Liver (tissue), 8 donors: ENCODE measurements at regions not wholly inside any gene's neighbourhood (a gene's known extent, or its start where the extent isn't known, plus 50 kb on each side); places are given as distances from the start of the nearest gene placed in this dataset.

Experiments
- DNase-seq: peaks from one replicate; pipeline ENCODE4 v3.0.0-alpha.2; 2017; ENCODE audit warnings: low spot score
- H3K27ac ChIP-seq, 2 donors: one replicate each; pipeline ENCODE4 v1.7.0; 2013; ENCODE audit warnings: inconsistent platforms in 2 of 2, low read length in 2 of 2, control low read depth in 1 of 2, low read depth in 1 of 2, mild to moderate bottlenecking in 1 of 2
- H3K27me3 ChIP-seq, 4 donors: one replicate each; pipeline versions ENCODE4 v1.6.1 to v1.7.0; 2013; ENCODE audit warnings: low read length in 3 of 4, inconsistent platforms in 1 of 4, mild to moderate bottlenecking in 1 of 4, moderate library complexity in 1 of 4; ENCODE audit not compliant: control insufficient read depth in 4 of 4, insufficient read depth in 4 of 4
- H3K36me3 ChIP-seq, 4 donors: one replicate each; pipeline versions ENCODE4 v1.6.1 to v1.7.0; 2013; ENCODE audit warnings: low read length in 3 of 4, mild to moderate bottlenecking in 3 of 4, low read depth in 1 of 4, moderate library complexity in 1 of 4; ENCODE audit not compliant: control insufficient read depth in 4 of 4, insufficient read depth in 3 of 4
- H3K4me1 ChIP-seq, 4 donors: one replicate each; pipeline versions ENCODE4 v1.6.1 to v1.7.0; 2013; ENCODE audit warnings: low read length in 3 of 4, mild to moderate bottlenecking in 3 of 4, moderate library complexity in 1 of 4; ENCODE audit not compliant: control insufficient read depth in 4 of 4, insufficient read depth in 4 of 4
- H3K4me3 ChIP-seq, 3 donors: one replicate each; pipeline versions ENCODE4 v1.6.1 to v1.7.0; 2013; ENCODE audit warnings: low read length in 3 of 3, control low read depth in 1 of 3, low read depth in 1 of 3, mild to moderate bottlenecking in 1 of 3
- H3K9ac ChIP-seq, 2 donors: one replicate each; pipeline ENCODE4 v1.7.0; 2013; ENCODE audit warnings: low read length in 2 of 2, mild to moderate bottlenecking in 2 of 2, moderate library complexity in 2 of 2, control low read depth in 1 of 2, low read depth in 1 of 2
- H3K9me3 ChIP-seq, 4 donors: one replicate each; pipeline versions ENCODE4 v1.6.1 to v1.7.0; 2013; ENCODE audit warnings: low read length in 3 of 4; ENCODE audit not compliant: control insufficient read depth in 4 of 4
- EGR1 ChIP-seq, 2 donors: IDR thresholded peaks; 2 replicates each; pipeline ENCODE4 v1.6.1; 2016 to 2018; ENCODE audit warnings: antibody characterized with exemption in 2 of 2, low read depth in 2 of 2
- FOXA2 ChIP-seq: IDR thresholded peaks from 2 replicates; pipeline ENCODE4 v1.6.1; 2016; ENCODE audit warnings: antibody characterized with exemption
- GABPA ChIP-seq, 2 donors: IDR thresholded peaks in 1 of 2; conservative IDR thresholded peaks in 1 of 2; 2 replicates each; pipeline ENCODE4 v1.6.1; 2016; ENCODE audit warnings: antibody characterized with exemption in 2 of 2, mild to moderate bottlenecking in 1 of 2, moderate library complexity in 1 of 2
- HNF4A ChIP-seq, 2 donors: conservative IDR thresholded peaks; 2 replicates each; pipeline ENCODE4 v1.6.1; 2016; ENCODE audit warnings: antibody characterized with exemption in 2 of 2, mild to moderate bottlenecking in 2 of 2
- HNF4G ChIP-seq: IDR thresholded peaks from 2 replicates; pipeline ENCODE4 v1.6.1; 2016; ENCODE audit warnings: antibody characterized with exemption
- JUND ChIP-seq, 2 donors: IDR thresholded peaks; 2 replicates each; pipeline ENCODE4 v1.6.1; 2016; ENCODE audit warnings: antibody characterized with exemption in 2 of 2
- NR2F2 ChIP-seq: IDR thresholded peaks from 2 replicates; pipeline ENCODE4 v1.6.1; 2016; ENCODE audit warnings: antibody characterized with exemption
- RAD21 ChIP-seq, 2 donors: IDR thresholded peaks; 2 replicates each; pipeline ENCODE4 v1.6.1; 2016; ENCODE audit warnings: antibody characterized with exemption in 2 of 2, mild to moderate bottlenecking in 2 of 2
- RXRA ChIP-seq, 2 donors: IDR thresholded peaks; 2 replicates each; pipeline ENCODE4 v1.6.1; 2017 to 2018; ENCODE audit warnings: antibody characterized with exemption in 2 of 2, mild to moderate bottlenecking in 1 of 2
- SP1 ChIP-seq: IDR thresholded peaks from 2 replicates; pipeline ENCODE4 v1.6.1; 2018; ENCODE audit warnings: antibody characterized with exemption, mild to moderate bottlenecking
- TAF1 ChIP-seq: conservative IDR thresholded peaks from 2 replicates; pipeline ENCODE4 v1.6.1; 2016; ENCODE audit warnings: antibody characterized with exemption, mild to moderate bottlenecking
- YY1 ChIP-seq: IDR thresholded peaks from 2 replicates; pipeline ENCODE4 v1.6.1; 2016; ENCODE audit warnings: antibody characterized with exemption, mild to moderate bottlenecking
- WGBS: extraction: QIAGEN DNeasy Blood & Tissue Kit; methylation state at CpG from one replicate; pipeline ENCODE4 v1.1.7; 2013; 5-methylcytosine and 5-hydroxymethylcytosine counted together
- TF ChIP-seq, protein P1 (sequence below): IDR thresholded peaks from 2 replicates; pipeline ENCODE4 v1.6.1; 2016; ENCODE audit warnings: antibody characterized with exemption
- TF ChIP-seq, protein P2 (sequence below): IDR thresholded peaks from 2 replicates; pipeline ENCODE4 v1.6.1; 2016; ENCODE audit warnings: antibody characterized with exemption
- TF ChIP-seq, protein P3 (sequence below): IDR thresholded peaks from 2 replicates; pipeline ENCODE4 v1.6.1; 2016; ENCODE audit warnings: antibody characterized with exemption
- TF ChIP-seq, protein P4 (sequence below): fragments of 150-350 bp; IDR thresholded peaks from 2 replicates; pipeline ENCODE4 v1.5.1; 2017; ENCODE audit warnings: improper control_type of control experiment, low read depth, low read length; ENCODE audit not compliant: missing input control
- TF ChIP-seq, protein P5 (sequence below): IDR thresholded peaks from 2 replicates; pipeline ENCODE4 v1.6.1; 2016; ENCODE audit warnings: antibody characterized with exemption, mild to moderate bottlenecking
- donor health status: healthy.
- donor health status: healthy.
- donor health status: healthy.
- donor health status: healthy.
- donor health status: healthy.

DNA sequence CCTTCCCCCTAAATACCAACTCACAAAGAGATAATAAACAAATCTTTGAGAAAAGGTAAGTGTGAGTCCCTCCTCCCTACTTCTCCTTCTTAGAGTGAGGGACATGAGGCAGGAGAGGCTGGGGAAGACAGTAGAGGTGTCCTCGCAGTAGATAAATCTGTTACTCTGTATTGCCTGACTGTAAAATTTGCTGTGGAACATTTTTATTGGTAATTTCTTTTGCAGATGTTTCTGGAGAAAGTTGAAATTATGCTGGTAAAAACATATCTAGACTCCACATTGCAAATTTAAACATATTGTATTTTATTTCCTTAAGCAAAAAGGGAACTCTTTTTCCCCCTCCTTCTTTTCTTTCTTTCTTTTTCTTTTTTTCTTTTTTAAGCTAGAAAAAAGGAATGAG lies 58.5 kb downstream of the PLCE1 start:
- Histone ChIP-seq H3K4me3 (no peak overlapping the region), H3K27me3 (no peaks in the 10 kb centered on the region), H3K36me3 (no peaks in the 10 kb centered on the region), H3K4me1 (no peaks in the 10 kb centered on the region), H3K9me3 (no peaks in the 10 kb centered on the region), H3K27ac (no peak overlapping the region), H3K9ac (no peak overlapping the region)
- WGBS: 93% methylated on average over 1 of the region's 1 CpG
- DNase-seq: no peak
- no peak for TF ChIP-seq RXRA (IDR thresholded peaks at IDR 0.05)
- no peak for TF ChIP-seq TAF1
- TF ChIP-seq, protein P1, sequence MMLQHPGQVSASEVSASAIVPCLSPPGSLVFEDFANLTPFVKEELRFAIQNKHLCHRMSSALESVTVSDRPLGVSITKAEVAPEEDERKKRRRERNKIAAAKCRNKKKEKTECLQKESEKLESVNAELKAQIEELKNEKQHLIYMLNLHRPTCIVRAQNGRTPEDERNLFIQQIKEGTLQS: no peak
- TF ChIP-seq HNF4G: no peak

DNA sequence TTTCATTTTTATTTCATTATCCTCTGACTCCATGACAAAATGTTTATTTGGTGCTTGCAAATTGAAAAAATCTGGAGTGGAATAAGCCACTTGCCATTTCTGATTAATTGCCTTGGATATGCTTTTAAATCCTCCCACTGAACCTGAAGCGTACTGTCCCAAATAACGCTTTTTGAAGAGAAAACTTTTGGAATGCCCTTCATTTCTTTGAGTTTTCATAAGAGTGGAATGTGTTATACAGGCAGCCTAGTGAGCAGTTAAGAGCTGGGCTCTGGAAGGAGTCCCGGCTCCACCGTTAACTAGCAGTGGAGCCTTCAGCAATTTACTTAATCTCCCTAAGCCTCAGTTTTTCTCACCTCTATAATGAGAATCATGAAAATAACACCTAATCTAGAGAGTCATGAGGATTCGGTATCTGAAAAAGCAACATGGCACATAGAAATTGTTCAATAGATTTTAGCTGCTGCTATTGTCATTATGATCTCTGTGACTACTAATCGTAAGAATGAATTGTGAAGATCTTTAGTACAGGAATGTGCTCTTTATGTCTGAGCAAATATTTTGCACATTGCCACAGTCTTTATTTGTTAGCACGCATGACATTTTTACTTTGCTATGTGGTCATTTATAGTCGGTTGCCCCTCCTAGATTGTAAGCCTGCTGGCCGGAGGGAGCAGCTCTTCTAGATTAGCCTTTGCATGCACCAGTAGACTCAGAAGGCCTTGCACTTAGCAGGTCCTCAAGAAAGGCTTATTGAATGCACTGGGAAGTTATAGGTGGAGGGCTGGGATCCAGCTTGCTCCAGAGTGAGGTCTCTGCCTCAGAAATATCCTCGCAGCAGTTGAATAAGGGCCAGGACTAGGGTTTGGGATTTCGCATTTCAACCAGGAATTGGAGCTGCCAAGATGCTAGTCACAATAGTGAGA lies 59.4 kb downstream of the PLCE1 start:
- no peak overlapping the region for H3K4me3 ChIP-seq
- H3K27me3 ChIP-seq: no peaks in the 10 kb centered on the region
- WGBS: 91% methylated on average over 11 of the region's 11 CpGs
- DNase-seq: no peak
- no peaks in the 10 kb centered on the region for H3K36me3 ChIP-seq
- TF ChIP-seq RAD21 (IDR thresholded peaks at IDR 0.05) (no peak), NR2F2 (no peak), FOXA2 (no peak), HNF4A (conservative IDR thresholded peaks at IDR 0.05) (no peak), SP1 (no peak)
- no peak overlapping the region for H3K9ac ChIP-seq
- H3K9me3 ChIP-seq: no peaks in the 10 kb centered on the region
- no peak overlapping the region for H3K27ac ChIP-seq
- no peaks in the 10 kb centered on the region for H3K4me1 ChIP-seq

DNA sequence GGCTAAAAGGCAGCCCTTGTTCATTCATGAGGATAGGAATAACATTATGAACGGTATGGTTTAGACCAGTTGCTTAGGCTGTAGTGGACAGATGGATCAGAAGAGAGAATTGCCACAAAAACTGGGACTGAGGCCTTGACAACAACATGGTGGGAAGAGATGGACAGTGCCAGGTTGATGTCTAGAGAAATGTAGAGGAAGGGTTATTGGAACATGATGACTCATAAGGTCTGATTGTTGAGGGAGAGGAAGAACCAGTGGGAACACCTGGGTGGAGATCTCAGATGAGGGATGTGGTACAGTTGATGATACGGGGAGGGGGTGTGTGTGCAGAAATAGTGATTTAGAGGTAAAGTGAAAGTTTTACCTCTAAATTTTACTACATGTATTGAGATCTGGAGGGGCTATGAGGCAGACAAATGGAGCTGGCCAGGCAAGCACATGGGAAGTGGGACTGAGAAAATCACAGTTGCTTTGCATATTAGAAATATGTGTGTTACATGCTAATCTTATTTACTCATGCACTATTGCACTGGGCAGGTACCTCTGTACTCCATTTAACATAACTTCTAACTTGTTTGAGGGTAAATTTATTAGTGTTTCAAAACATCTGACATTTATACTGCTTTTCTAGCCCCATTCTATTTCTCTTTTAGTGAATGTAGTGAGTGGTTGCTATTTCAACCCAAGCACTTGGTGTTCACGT lies 65.6 kb downstream of the PLCE1 start:
- TF ChIP-seq GABPA (IDR thresholded peaks at IDR 0.05 in 1 of 2, conservative IDR thresholded peaks at IDR 0.05 in 1 of 2) (no peak), EGR1 (IDR thresholded peaks at IDR 0.05; ENCODE audit: low read depth in 2 of 2) (no peak), RXRA (IDR thresholded peaks at IDR 0.05) (no peak), SP1 (no peak), NR2F2 (no peak), RAD21 (IDR thresholded peaks at IDR 0.05) (no peak), FOXA2 (no peak), JUND (IDR thresholded peaks at IDR 0.05) (no peak), HNF4A (conservative IDR thresholded peaks at IDR 0.05) (no peak), YY1 (no peak), HNF4G (no peak)
- TF ChIP-seq, protein P2, sequence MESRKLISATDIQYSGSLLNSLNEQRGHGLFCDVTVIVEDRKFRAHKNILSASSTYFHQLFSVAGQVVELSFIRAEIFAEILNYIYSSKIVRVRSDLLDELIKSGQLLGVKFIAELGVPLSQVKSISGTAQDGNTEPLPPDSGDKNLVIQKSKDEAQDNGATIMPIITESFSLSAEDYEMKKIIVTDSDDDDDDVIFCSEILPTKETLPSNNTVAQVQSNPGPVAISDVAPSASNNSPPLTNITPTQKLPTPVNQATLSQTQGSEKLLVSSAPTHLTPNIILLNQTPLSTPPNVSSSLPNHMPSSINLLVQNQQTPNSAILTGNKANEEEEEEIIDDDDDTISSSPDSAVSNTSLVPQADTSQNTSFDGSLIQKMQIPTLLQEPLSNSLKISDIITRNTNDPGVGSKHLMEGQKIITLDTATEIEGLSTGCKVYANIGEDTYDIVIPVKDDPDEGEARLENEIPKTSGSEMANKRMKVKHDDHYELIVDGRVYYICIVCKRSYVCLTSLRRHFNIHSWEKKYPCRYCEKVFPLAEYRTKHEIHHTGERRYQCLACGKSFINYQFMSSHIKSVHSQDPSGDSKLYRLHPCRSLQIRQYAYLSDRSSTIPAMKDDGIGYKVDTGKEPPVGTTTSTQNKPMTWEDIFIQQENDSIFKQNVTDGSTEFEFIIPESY: no peak
- TF ChIP-seq, protein P3, sequence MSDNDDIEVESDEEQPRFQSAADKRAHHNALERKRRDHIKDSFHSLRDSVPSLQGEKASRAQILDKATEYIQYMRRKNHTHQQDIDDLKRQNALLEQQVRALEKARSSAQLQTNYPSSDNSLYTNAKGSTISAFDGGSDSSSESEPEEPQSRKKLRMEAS: no peak
- TF ChIP-seq, protein P4, sequence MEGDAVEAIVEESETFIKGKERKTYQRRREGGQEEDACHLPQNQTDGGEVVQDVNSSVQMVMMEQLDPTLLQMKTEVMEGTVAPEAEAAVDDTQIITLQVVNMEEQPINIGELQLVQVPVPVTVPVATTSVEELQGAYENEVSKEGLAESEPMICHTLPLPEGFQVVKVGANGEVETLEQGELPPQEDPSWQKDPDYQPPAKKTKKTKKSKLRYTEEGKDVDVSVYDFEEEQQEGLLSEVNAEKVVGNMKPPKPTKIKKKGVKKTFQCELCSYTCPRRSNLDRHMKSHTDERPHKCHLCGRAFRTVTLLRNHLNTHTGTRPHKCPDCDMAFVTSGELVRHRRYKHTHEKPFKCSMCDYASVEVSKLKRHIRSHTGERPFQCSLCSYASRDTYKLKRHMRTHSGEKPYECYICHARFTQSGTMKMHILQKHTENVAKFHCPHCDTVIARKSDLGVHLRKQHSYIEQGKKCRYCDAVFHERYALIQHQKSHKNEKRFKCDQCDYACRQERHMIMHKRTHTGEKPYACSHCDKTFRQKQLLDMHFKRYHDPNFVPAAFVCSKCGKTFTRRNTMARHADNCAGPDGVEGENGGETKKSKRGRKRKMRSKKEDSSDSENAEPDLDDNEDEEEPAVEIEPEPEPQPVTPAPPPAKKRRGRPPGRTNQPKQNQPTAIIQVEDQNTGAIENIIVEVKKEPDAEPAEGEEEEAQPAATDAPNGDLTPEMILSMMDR: no peak
- TF ChIP-seq, protein P5, sequence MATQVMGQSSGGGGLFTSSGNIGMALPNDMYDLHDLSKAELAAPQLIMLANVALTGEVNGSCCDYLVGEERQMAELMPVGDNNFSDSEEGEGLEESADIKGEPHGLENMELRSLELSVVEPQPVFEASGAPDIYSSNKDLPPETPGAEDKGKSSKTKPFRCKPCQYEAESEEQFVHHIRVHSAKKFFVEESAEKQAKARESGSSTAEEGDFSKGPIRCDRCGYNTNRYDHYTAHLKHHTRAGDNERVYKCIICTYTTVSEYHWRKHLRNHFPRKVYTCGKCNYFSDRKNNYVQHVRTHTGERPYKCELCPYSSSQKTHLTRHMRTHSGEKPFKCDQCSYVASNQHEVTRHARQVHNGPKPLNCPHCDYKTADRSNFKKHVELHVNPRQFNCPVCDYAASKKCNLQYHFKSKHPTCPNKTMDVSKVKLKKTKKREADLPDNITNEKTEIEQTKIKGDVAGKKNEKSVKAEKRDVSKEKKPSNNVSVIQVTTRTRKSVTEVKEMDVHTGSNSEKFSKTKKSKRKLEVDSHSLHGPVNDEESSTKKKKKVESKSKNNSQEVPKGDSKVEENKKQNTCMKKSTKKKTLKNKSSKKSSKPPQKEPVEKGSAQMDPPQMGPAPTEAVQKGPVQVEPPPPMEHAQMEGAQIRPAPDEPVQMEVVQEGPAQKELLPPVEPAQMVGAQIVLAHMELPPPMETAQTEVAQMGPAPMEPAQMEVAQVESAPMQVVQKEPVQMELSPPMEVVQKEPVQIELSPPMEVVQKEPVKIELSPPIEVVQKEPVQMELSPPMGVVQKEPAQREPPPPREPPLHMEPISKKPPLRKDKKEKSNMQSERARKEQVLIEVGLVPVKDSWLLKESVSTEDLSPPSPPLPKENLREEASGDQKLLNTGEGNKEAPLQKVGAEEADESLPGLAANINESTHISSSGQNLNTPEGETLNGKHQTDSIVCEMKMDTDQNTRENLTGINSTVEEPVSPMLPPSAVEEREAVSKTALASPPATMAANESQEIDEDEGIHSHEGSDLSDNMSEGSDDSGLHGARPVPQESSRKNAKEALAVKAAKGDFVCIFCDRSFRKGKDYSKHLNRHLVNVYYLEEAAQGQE: no peak
- TF ChIP-seq, protein P1: no peak
- no peak overlapping the region for H3K4me3 ChIP-seq
- H3K4me1 ChIP-seq: no peaks in the 10 kb centered on the region
- 67% methylated on average over 3 of the region's 3 CpGs for WGBS
- H3K36me3 ChIP-seq: no peaks in the 10 kb centered on the region
- DNase-seq: no peak
- no peak overlapping the region for H3K27ac ChIP-seq
- H3K9ac ChIP-seq: no peak overlapping the region
- no peaks in the 10 kb centered on the region for H3K27me3 ChIP-seq
- H3K9me3 ChIP-seq: no peaks in the 10 kb centered on the region
